HG02763 (cell line): ENCODE measurements at regions not wholly inside any gene's neighbourhood (a gene's known extent, or its start where the extent isn't known, plus 50 kb on each side); places are given as distances from the start of the nearest gene placed in this dataset.

Experiments
- ATAC-seq: cut with Tn5 transposase; IDR thresholded peaks from one replicate; pipeline ENCODE4 v1.9.1; 2021; ENCODE audit warnings: mild to moderate bottlenecking, moderate library complexity; ENCODE audit not compliant: unreplicated experiment

DNA sequence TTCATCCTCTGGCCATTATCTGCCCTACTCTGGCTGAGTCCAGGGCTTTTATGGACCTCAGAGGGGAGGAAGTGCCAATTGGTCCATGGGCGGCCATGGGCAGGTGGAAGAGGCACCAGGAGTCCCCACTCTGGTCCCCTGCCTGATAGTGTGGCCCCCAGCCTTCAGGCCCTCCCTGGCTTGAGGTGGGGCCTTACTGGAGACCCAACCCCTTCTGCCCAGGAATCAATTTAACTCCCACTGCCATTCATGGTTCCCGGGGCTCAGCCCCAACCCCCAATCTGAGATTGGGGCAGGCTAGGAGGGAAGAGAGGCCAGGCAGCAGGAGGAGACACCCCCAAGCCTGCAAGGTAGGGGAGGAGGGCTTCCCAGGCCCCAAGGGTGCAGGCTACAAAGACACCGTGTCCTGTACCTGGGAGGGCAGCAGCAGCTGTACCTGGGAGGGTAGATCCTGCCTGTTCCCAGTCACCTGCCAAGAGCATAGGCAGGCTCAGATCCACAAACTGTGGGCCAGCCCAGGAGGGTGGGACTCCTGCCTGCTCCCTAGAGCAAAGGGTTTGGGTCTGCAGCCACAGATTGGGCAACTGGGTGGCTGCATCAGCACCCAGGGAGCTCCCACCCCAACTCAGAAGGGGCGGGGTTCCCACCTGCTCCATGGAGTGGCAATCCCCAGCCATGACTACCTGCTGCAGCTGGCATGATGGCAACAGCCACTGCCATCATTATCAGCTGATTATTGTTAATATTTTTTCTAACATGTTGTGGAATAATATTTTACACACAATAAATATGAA, 1044.1 kb upstream of the B3GALT2 start:
- no peak for ATAC-seq

- ATAC-seq: no peak
These were observed 1042.0 kb upstream of the B3GALT2 start for GRCh38 chr1:194228427-194228826.

DNA sequence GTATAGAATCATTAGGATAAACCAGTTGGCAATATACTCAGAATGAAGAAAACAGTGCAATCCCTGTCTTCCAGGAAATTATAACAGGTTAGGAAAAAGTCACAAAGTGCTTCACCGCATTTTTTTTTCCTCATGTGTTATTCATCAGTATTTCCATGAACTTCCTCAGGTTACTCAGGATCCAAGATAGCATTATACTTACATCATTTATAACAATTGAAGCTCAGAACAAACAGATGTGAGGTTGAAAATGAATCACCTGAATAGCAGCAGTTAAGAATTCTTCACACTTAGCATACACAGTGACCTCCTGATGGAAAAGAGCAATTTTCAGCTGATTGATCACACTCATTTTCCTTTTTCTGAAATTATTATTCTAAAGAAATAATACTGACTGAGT, 1040.7 kb upstream of the B3GALT2 start:
- ATAC-seq: no peak

- peak; percentile 93 for ATAC-seq
These were observed 1039.4 kb upstream of the B3GALT2 start for GRCh38 chr1:194225821-194226220.

GRCh38 chr1:194223596-194223995, 1037.2 kb upstream of the B3GALT2 start:
- no peak for ATAC-seq

GRCh38 chr1:194215448-194215847, 1029.0 kb upstream of the B3GALT2 start:
- no peak for ATAC-seq

DNA sequence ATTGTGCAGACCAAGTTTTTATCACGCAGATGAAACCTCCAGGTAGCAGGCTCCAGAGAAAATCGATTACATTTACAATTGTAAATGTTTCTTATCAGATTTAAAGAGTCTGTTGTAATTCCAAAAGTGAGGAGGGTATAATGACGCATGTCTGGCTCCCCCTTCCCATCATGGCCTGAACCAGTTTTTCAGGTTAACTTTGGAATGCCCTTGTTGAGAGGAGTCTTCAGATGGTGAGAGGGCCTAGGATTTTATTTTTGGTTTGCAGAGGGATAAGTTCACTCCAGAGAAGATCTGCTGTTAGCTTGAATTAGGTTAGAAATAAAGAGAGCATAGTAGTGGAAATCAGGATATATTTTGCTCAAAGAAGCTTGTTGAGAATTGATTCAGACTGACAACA, 1028.3 kb upstream of the B3GALT2 start:
- no peak for ATAC-seq

GRCh38 chr1:194209920-194210319, 1023.5 kb upstream of the B3GALT2 start:
- no peak for ATAC-seq

DNA sequence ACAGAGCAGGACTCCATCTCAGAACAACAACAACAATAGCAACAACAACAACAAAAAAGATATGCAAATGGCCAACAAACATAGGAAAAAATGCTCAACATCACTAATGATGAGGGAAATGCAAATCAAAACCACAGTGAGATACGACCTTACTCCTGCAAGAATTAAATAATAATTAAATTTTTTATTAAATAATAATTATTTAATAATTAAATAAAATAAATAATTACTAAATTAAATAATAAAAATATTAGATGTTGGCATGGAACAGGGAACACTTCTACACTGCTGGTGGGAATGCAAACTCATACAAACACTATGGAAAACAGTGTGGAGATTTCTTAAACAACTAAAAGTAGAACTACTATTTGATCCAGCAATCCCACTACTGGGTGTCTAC, 1022.3 kb upstream of the B3GALT2 start:
- no peak for ATAC-seq

- ATAC-seq: no peak
These were observed 1010.1 kb upstream of the B3GALT2 start for GRCh38 chr1:194196562-194196961.

- ATAC-seq: no peak
These were observed 1008.3 kb upstream of the B3GALT2 start for GRCh38 chr1:194194724-194195123.

GRCh38 chr1:194184974-194185373, 998.6 kb upstream of the B3GALT2 start:
- ATAC-seq: no peak

DNA sequence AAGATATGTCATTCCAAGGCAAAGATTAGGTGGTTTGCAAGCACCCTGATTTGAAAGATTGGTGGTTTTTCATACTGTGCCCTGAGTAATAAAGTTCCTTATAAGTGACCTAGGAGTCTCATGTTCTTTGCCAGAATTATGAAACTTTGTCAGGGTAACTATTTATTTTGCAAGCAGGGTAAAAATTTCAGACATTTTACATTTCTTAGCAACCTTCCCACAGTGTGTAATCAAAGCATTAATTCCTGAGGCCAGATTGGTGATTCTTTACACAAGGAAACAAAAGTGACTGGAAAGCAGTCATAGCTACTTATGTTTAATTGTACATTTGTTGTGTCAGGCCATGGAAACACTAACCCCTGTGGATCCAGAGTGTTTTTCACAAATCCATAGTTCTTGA, 998.0 kb upstream of the B3GALT2 start:
- ATAC-seq: no peak

GRCh38 chr1:194181845-194182244, 995.4 kb upstream of the B3GALT2 start:
- no peak for ATAC-seq

- no peak for ATAC-seq
These were observed 989.8 kb upstream of the B3GALT2 start for GRCh38 chr1:194176212-194176611.

DNA sequence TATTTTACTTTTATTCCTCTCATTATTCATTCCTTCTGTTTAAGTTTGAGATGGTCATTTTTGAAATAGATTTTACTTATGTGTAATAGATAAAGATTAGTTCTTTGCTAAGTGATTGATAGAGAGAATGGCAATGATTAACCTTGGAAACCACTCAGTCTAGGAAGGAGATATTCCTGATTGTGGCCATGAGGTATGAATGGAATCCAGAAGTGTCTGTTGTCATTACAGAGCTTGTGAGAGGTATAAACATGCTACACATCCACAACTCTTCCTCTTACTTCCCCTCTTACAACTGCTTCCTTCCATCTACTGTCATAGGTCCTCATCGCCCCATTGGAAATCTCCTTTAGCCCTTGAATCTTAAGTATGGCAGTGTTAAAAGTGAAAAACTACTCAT, 988.8 kb upstream of the B3GALT2 start:
- ATAC-seq: no peak

DNA sequence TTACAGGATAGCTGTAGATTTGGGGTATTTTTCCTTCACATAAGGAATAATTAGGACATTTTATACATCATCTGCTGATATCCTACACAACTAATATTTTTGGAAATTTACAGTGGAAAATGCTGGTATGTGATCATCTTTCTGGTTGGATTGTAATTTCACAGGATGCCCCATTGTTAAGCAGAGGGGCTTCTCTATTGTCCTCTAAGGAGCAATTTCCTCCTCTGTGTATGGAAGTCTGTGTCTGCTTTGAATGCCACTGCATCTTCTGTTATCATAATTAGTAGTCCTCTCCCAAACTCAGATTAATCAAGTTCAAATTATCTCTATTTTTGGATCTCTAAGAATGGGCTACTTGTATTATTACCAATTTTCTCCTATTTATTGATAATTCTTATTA, 988.1 kb upstream of the B3GALT2 start:
- no peak for ATAC-seq

- ATAC-seq: no peak
These were observed 985.2 kb upstream of the B3GALT2 start for GRCh38 chr1:194171596-194171995.

GRCh38 chr1:194167956-194168640, 981.7 kb upstream of the B3GALT2 start:
- ATAC-seq: no peak

- no peak for ATAC-seq
These were observed 978.3 kb upstream of the B3GALT2 start for GRCh38 chr1:194164755-194165154.

DNA sequence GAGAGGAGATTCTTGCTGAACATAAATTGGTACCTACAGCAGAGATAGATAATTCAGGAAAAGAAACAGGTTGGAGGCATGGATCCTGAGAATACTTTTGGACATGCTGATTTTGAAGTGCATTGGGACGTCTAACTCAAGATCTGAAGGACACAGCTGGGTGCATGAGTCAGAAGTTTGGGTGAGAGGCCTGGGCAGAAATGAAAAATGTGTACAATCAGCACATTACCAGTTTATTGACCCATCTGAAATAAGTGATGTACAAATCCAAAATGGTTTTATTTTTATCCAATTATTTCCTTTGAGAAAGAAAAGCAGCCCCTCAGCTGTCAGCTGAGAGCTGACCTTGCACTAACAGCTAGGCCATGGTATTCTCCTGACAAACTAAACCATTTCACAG, 975.2 kb upstream of the B3GALT2 start:
- no peak for ATAC-seq

DNA sequence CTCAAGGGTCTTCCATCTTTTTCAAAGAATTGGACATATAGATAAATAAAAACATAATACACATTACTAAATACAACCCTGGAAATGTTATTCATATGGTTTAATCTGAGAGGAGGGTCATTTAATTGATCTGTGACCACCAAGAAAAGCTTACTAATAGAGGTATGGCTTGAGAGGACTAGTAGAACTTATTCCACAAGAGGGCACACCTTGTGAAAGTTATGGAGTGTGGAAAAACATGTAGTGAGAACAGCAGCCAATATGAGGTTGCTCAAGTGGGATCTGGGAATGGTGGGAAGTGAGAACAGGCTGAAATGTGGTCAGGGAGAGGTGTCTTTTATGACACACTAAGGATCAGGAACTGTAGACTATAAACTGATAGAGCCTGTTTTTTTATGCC, 973.5 kb upstream of the B3GALT2 start:
- ATAC-seq: no peak

GRCh38 chr1:194155962-194156361, 969.5 kb upstream of the B3GALT2 start:
- ATAC-seq: no peak
